Tibial nerve (tissue), 4 donors: ENCODE measurements at regions not wholly inside any gene's neighbourhood (a gene's known extent, or its start where the extent isn't known, plus 50 kb on each side); places are given as distances from the start of the nearest gene placed in this dataset.

Experiments used
- EP300 ChIP-seq, 2 donors: sonication (generic); formaldehyde crosslinking; IDR thresholded peaks; one replicate each; pipeline ENCODE4 v1.6.1; 2017; ENCODE audit warnings: antibody characterized with exemption in 2 of 2, mild to moderate bottlenecking in 1 of 2
- POLR2A ChIP-seq, 2 donors: fragments of 450-650 bp; IDR thresholded peaks; one replicate each; pipeline ENCODE4 v1.6.1; 2017; ENCODE audit warnings: antibody characterized with exemption in 2 of 2, mild to moderate bottlenecking in 2 of 2, moderate library complexity in 2 of 2
- TF ChIP-seq, protein P1 (sequence below), 5 experiments: fragments of 200-600 bp in 3 of 5; fragments of 450-650 bp in 2 of 5; sonication (generic) in 3 of 5; IDR thresholded peaks; one replicate each; pipeline ENCODE4 v1.5.1; 2016 to 2019; ENCODE audit warnings: antibody characterized with exemption in 5 of 5, mild to moderate bottlenecking in 3 of 5, moderate library complexity in 2 of 5

GRCh38 chrX:10047133-10047532, 80.0 kb downstream of the CLDN34 start:
- TF ChIP-seq, protein P1, sequence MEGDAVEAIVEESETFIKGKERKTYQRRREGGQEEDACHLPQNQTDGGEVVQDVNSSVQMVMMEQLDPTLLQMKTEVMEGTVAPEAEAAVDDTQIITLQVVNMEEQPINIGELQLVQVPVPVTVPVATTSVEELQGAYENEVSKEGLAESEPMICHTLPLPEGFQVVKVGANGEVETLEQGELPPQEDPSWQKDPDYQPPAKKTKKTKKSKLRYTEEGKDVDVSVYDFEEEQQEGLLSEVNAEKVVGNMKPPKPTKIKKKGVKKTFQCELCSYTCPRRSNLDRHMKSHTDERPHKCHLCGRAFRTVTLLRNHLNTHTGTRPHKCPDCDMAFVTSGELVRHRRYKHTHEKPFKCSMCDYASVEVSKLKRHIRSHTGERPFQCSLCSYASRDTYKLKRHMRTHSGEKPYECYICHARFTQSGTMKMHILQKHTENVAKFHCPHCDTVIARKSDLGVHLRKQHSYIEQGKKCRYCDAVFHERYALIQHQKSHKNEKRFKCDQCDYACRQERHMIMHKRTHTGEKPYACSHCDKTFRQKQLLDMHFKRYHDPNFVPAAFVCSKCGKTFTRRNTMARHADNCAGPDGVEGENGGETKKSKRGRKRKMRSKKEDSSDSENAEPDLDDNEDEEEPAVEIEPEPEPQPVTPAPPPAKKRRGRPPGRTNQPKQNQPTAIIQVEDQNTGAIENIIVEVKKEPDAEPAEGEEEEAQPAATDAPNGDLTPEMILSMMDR (IDR thresholded peaks at IDR 0.05), result no peak
- TF ChIP-seq EP300 (IDR thresholded peaks at IDR 0.05) (no peak), POLR2A (IDR thresholded peaks at IDR 0.05) (no peak)
